Activated T-cell treated with anti-CD3 and anti-CD28 coated beads, Interleukin-2, amount 50 U/mL, for 4 hours (primary cell): ENCODE measurements at regions not wholly inside any gene's neighbourhood (a gene's known extent, or its start where the extent isn't known, plus 50 kb on each side); places are given as distances from the start of the nearest gene placed in this dataset.

Experiments
- ATAC-seq, 2 donors: fragments of 200-7000 bp; cut with Tn5 transposase; one replicate each; pipeline ENCODE4 v1.10.0; 2021
- DNase-seq: peaks from one replicate; pipeline ENCODE4 v3.0.0-alpha.2; 2020
- H3K27me3 Mint-ChIP-seq: one replicate; pipeline ENCODE4 v1.8.0; 2021; ENCODE audit warnings: low read depth, mixed read lengths
- H3K36me3 Mint-ChIP-seq: one replicate; pipeline ENCODE4 v1.8.0; 2022; ENCODE audit warnings: mixed read lengths; ENCODE audit not compliant: insufficient read depth
- H3K4me1 Mint-ChIP-seq: one replicate; pipeline ENCODE4 v1.8.0; 2021; ENCODE audit warnings: low read depth, mixed read lengths
- H3K4me3 Mint-ChIP-seq: one replicate; pipeline ENCODE4 v1.8.0; 2021; ENCODE audit warnings: mild to moderate bottlenecking, moderate library complexity, mixed read lengths
- H3K9me3 Mint-ChIP-seq: one replicate; pipeline ENCODE4 v1.8.0; 2021; ENCODE audit warnings: mixed read lengths

- DNase-seq (no peak), ATAC-seq (no peak)
- peaks cover 26% of the 10 kb centered on the region for H3K4me1 Mint-ChIP-seq
- peaks cover 13% of the 10 kb centered on the region for H3K9me3 Mint-ChIP-seq
- peaks cover 2% of the 10 kb centered on the region for H3K27me3 Mint-ChIP-seq
- no peak overlapping the region for H3K4me3 Mint-ChIP-seq
- peaks cover 6% of the 10 kb centered on the region for H3K36me3 Mint-ChIP-seq
Measured at GRCh38 chr7:114821030-114821900, 100.6 kb upstream of the MDFIC start.

- H3K36me3 Mint-ChIP-seq, result peaks cover 6% of the 10 kb centered on the region
- ATAC-seq (no peak), DNase-seq (no peak)
- peaks cover 2% of the 10 kb centered on the region for H3K27me3 Mint-ChIP-seq
- peaks cover 13% of the 10 kb centered on the region for H3K9me3 Mint-ChIP-seq
- no peak overlapping the region for H3K4me3 Mint-ChIP-seq
- peaks cover 26% of the 10 kb centered on the region for H3K4me1 Mint-ChIP-seq
Measured at GRCh38 chr7:114822131-114822530, 99.8 kb upstream of the MDFIC start.

- Mint-ChIP-seq H3K4me3 (no peak overlapping the region), H3K36me3 (peaks cover 6% of the 10 kb centered on the region), H3K4me1 (peaks cover 26% of the 10 kb centered on the region), H3K9me3 (peaks cover 13% of the 10 kb centered on the region), H3K27me3 (peaks cover 2% of the 10 kb centered on the region)
- ATAC-seq (no peak), DNase-seq (no peak)
Measured at GRCh38 chr7:114822844-114823243, 99.0 kb upstream of the MDFIC start.

- no peak for ATAC-seq
- H3K36me3 Mint-ChIP-seq, result peaks cover 6% of the 10 kb centered on the region
- H3K4me1 Mint-ChIP-seq, result peaks cover 26% of the 10 kb centered on the region
- H3K9me3 Mint-ChIP-seq, result peaks cover 15% of the 10 kb centered on the region
- H3K4me3 Mint-ChIP-seq, result no peak overlapping the region
- DNase-seq, result no peak
- peaks cover 2% of the 10 kb centered on the region for H3K27me3 Mint-ChIP-seq
Measured at GRCh38 chr7:114823290-114823689, 98.6 kb upstream of the MDFIC start.

- H3K9me3 Mint-ChIP-seq, result peaks cover 17% of the 10 kb centered on the region
- peak overlapping the region; percentile 47 for H3K4me3 Mint-ChIP-seq
- peaks cover 2% of the 10 kb centered on the region for H3K27me3 Mint-ChIP-seq
- H3K36me3 Mint-ChIP-seq, result peaks cover 6% of the 10 kb centered on the region
- peaks cover 23% of the 10 kb centered on the region for H3K4me1 Mint-ChIP-seq
- DNase-seq (no peak), ATAC-seq (peak; percentile 89)
Measured at GRCh38 chr7:114825423-114825951, 96.4 kb upstream of the MDFIC start.

GRCh38 chr7:114830952-114831351 is 90.9 kb upstream of the MDFIC start:
- Mint-ChIP-seq H3K4me1 (peaks cover 21% of the 10 kb centered on the region), H3K27me3 (peaks cover under 1% of the 10 kb centered on the region), H3K9me3 (peaks cover 11% of the 10 kb centered on the region), H3K4me3 (no peak overlapping the region), H3K36me3 (peaks cover under 1% of the 10 kb centered on the region)
- no peak for DNase-seq
- ATAC-seq, result no peak

- H3K9me3 Mint-ChIP-seq, result peaks cover 5% of the 10 kb centered on the region
- H3K36me3 Mint-ChIP-seq, result no peaks in the 10 kb centered on the region
- peaks cover 19% of the 10 kb centered on the region for H3K4me1 Mint-ChIP-seq
- no peaks in the 10 kb centered on the region for H3K27me3 Mint-ChIP-seq
- ATAC-seq, result peak; percentile 91 to 92
- no peak overlapping the region for H3K4me3 Mint-ChIP-seq
- no peak for DNase-seq
Measured at GRCh38 chr7:114832906-114833595, 88.8 kb upstream of the MDFIC start.

GRCh38 chr7:114835303-114835702 is 86.6 kb upstream of the MDFIC start:
- H3K36me3 Mint-ChIP-seq, result no peaks in the 10 kb centered on the region
- no peak overlapping the region for H3K4me3 Mint-ChIP-seq
- DNase-seq, result no peak
- H3K9me3 Mint-ChIP-seq, result no peaks in the 10 kb centered on the region
- no peaks in the 10 kb centered on the region for H3K27me3 Mint-ChIP-seq
- ATAC-seq, result no peak
- H3K4me1 Mint-ChIP-seq, result peaks cover 21% of the 10 kb centered on the region

GRCh38 chr7:114835861-114836260 is 86.0 kb upstream of the MDFIC start:
- Mint-ChIP-seq H3K36me3 (no peaks in the 10 kb centered on the region), H3K4me1 (peaks cover 21% of the 10 kb centered on the region), H3K27me3 (no peaks in the 10 kb centered on the region), H3K4me3 (no peak overlapping the region), H3K9me3 (no peaks in the 10 kb centered on the region)
- no peak for ATAC-seq
- no peak for DNase-seq

- H3K27me3 Mint-ChIP-seq, result peaks cover 3% of the 10 kb centered on the region
- ATAC-seq (no peak), DNase-seq (no peak)
- H3K9me3 Mint-ChIP-seq, result no peaks in the 10 kb centered on the region
- H3K4me3 Mint-ChIP-seq, result no peak overlapping the region
- H3K36me3 Mint-ChIP-seq, result no peaks in the 10 kb centered on the region
- H3K4me1 Mint-ChIP-seq, result peaks cover 2% of the 10 kb centered on the region
Measured at GRCh38 chr7:114842551-114843065, 79.3 kb upstream of the MDFIC start.

- DNase-seq (no peak), ATAC-seq (no peak)
- peaks cover 2% of the 10 kb centered on the region for H3K4me1 Mint-ChIP-seq
- peaks cover 3% of the 10 kb centered on the region for H3K27me3 Mint-ChIP-seq
- H3K9me3 Mint-ChIP-seq, result no peaks in the 10 kb centered on the region
- H3K36me3 Mint-ChIP-seq, result no peaks in the 10 kb centered on the region
- H3K4me3 Mint-ChIP-seq, result no peak overlapping the region
Measured at GRCh38 chr7:114843102-114843501, 78.8 kb upstream of the MDFIC start.

- H3K36me3 Mint-ChIP-seq, result no peaks in the 10 kb centered on the region
- no peak overlapping the region for H3K4me3 Mint-ChIP-seq
- no peaks in the 10 kb centered on the region for H3K9me3 Mint-ChIP-seq
- ATAC-seq, result no peak
- DNase-seq, result no peak
- H3K27me3 Mint-ChIP-seq, result peaks cover 3% of the 10 kb centered on the region
- H3K4me1 Mint-ChIP-seq, result no peaks in the 10 kb centered on the region
Measured at GRCh38 chr7:114851406-114852061, 70.4 kb upstream of the MDFIC start.

GRCh38 chr7:114852293-114852692 is 69.6 kb upstream of the MDFIC start:
- DNase-seq (no peak), ATAC-seq (no peak)
- H3K4me3 Mint-ChIP-seq, result no peak overlapping the region
- H3K27me3 Mint-ChIP-seq, result peaks cover 3% of the 10 kb centered on the region
- H3K36me3 Mint-ChIP-seq, result no peaks in the 10 kb centered on the region
- no peaks in the 10 kb centered on the region for H3K4me1 Mint-ChIP-seq
- no peaks in the 10 kb centered on the region for H3K9me3 Mint-ChIP-seq

GRCh38 chr7:114853189-114853588 is 68.7 kb upstream of the MDFIC start:
- Mint-ChIP-seq H3K27me3 (peaks cover 3% of the 10 kb centered on the region), H3K4me1 (no peaks in the 10 kb centered on the region), H3K36me3 (no peaks in the 10 kb centered on the region), H3K9me3 (no peaks in the 10 kb centered on the region), H3K4me3 (no peak overlapping the region)
- DNase-seq, result no peak
- no peak for ATAC-seq
